Hepatic stellate cell (primary cell): ENCODE measurements at regions not wholly inside any gene's neighbourhood (a gene's known extent, or its start where the extent isn't known, plus 50 kb on each side); places are given as distances from the start of the nearest gene placed in this dataset.

ENCODE experiments used
- DNase-seq: peaks from one replicate; pipeline ENCODE4 v3.0.0; 2011; ENCODE audit warnings: low spot score

- DNase-seq: no peak
Observed at GRCh38 chr7:46672861-46673260, 751.8 kb upstream of the IGFBP3 start.

GRCh38 chr7:46671108-46671769 lies 750.2 kb upstream of the IGFBP3 start:
- no peak for DNase-seq

- no peak for DNase-seq
Observed at GRCh38 chr7:46669028-46669427, 748.0 kb upstream of the IGFBP3 start.

GRCh38 chr7:46664453-46664852 lies 743.4 kb upstream of the IGFBP3 start:
- no peak for DNase-seq

GRCh38 chr7:46663025-46663424 lies 742.0 kb upstream of the IGFBP3 start:
- DNase-seq: no peak

GRCh38 chr7:46661431-46661830 lies 740.4 kb upstream of the IGFBP3 start:
- DNase-seq: no peak

- DNase-seq: no peak
Observed at GRCh38 chr7:46660402-46660980, 739.4 kb upstream of the IGFBP3 start.

GRCh38 chr7:46658281-46658680 lies 737.2 kb upstream of the IGFBP3 start:
- no peak for DNase-seq

- no peak for DNase-seq
Observed at GRCh38 chr7:46654546-46655443, 733.7 kb upstream of the IGFBP3 start.

- no peak for DNase-seq
Observed at GRCh38 chr7:46653848-46654247, 732.8 kb upstream of the IGFBP3 start.

GRCh38 chr7:46652317-46652716 lies 731.2 kb upstream of the IGFBP3 start:
- DNase-seq: no peak

GRCh38 chr7:46651561-46652088 lies 730.6 kb upstream of the IGFBP3 start:
- no peak for DNase-seq

- no peak for DNase-seq
Observed at GRCh38 chr7:46651070-46651469, 730.0 kb upstream of the IGFBP3 start.

- no peak for DNase-seq
Observed at GRCh38 chr7:46649876-46650275, 728.8 kb upstream of the IGFBP3 start.

GRCh38 chr7:46637793-46638735 lies 717.0 kb upstream of the IGFBP3 start:
- no peak for DNase-seq

- no peak for DNase-seq
Observed at GRCh38 chr7:46636022-46636421, 715.0 kb upstream of the IGFBP3 start.

GRCh38 chr7:46633630-46634240 lies 712.7 kb upstream of the IGFBP3 start:
- DNase-seq: no peak

- no peak for DNase-seq
Observed at GRCh38 chr7:46633200-46633599, 712.1 kb upstream of the IGFBP3 start.

- peak; percentile 21 for DNase-seq
Observed at GRCh38 chr7:46630031-46630430, 709.0 kb upstream of the IGFBP3 start.

- DNase-seq: no peak
Observed at GRCh38 chr7:46628389-46628788, 707.3 kb upstream of the IGFBP3 start.

GRCh38 chr7:46626691-46627310 lies 705.7 kb upstream of the IGFBP3 start:
- no peak for DNase-seq
